ENCODE measurements at regions not wholly inside any gene's neighbourhood (a gene's known extent, or its start where the extent isn't known, plus 50 kb on each side); places are given as distances from the start of the nearest gene placed in this dataset.
"Not testable (repeated sequence)": the region's sequence is repeated elsewhere in the genome, so short reads cannot be mapped to it uniquely, and the experiment has no call there.

- TF ChIP-seq CTCF (conservative IDR thresholded peaks at IDR 0.05): no peak
- no peak overlapping the region for H3K27ac ChIP-seq
Observed at GRCh38 chr14:105602799-105603793, 76.7 kb downstream of the TMEM121 start.

GRCh38 chr14:105604531-105605463 is 78.4 kb downstream of the TMEM121 start:
- H3K27ac ChIP-seq: not testable (repeated sequence)

- H3K27ac ChIP-seq: no peak overlapping the region
- TF ChIP-seq CTCF (conservative IDR thresholded peaks at IDR 0.05): no peak
Observed at GRCh38 chr14:105605464-105606304, 79.3 kb downstream of the TMEM121 start.

GRCh38 chr14:105606305-105606975 is 80.1 kb downstream of the TMEM121 start:
- not testable (repeated sequence) for H3K27ac ChIP-seq

GRCh38 chr14:105607025-105607424 is 80.6 kb downstream of the TMEM121 start:
- not testable (repeated sequence) for H3K27ac ChIP-seq

- not testable (repeated sequence) for H3K27ac ChIP-seq
Observed at GRCh38 chr14:105614987-105615386, 88.6 kb downstream of the TMEM121 start.

- H3K27ac ChIP-seq: not testable (repeated sequence)
Observed at GRCh38 chr14:105615986-105616801, 89.8 kb downstream of the TMEM121 start.

- H3K27ac ChIP-seq: no peak overlapping the region
- no peak for TF ChIP-seq CTCF (conservative IDR thresholded peaks at IDR 0.05)
Observed at GRCh38 chr14:105616802-105617192, 90.4 kb downstream of the TMEM121 start.

GRCh38 chr14:105617201-105617777 is 90.9 kb downstream of the TMEM121 start:
- H3K27ac ChIP-seq: no peak overlapping the region
- no peak for TF ChIP-seq CTCF (conservative IDR thresholded peaks at IDR 0.05)

- not testable (repeated sequence) for H3K27ac ChIP-seq
Observed at GRCh38 chr14:105617805-105618204, 91.4 kb downstream of the TMEM121 start.

- H3K27ac ChIP-seq: not testable (repeated sequence)
Observed at GRCh38 chr14:105619324-105619723, 92.9 kb downstream of the TMEM121 start.

GRCh38 chr14:105620178-105620864 is 93.9 kb downstream of the TMEM121 start:
- not testable (repeated sequence) for H3K27ac ChIP-seq

All from VCaP (cell line).